ENCODE measurements at regions not wholly inside any gene's neighbourhood (a gene's known extent, or its start where the extent isn't known, plus 50 kb on each side); places are given as distances from the start of the nearest gene placed in this dataset.
"Not testable (repeated sequence)": the region's sequence is repeated elsewhere in the genome, so short reads cannot be mapped to it uniquely, and the experiment has no call there.

- not testable (repeated sequence) for H3K4me1 ChIP-seq (ENCODE audit: control insufficient read depth in 2 of 2, insufficient read depth in 2 of 2, low read length in 2 of 2); H3K27ac ChIP-seq (ENCODE audit: low read depth in 2 of 2, low read length in 2 of 2); H3K36me3 ChIP-seq (ENCODE audit: control insufficient read depth in 2 of 2, insufficient read depth in 2 of 2, low read length in 2 of 2); H3K27me3 ChIP-seq (ENCODE audit: control insufficient read depth in 2 of 2, insufficient read depth in 2 of 2, low read length in 2 of 2); H3K9ac ChIP-seq (ENCODE audit: low read depth in 1 of 2, low read length in 2 of 2); H3K9me3 ChIP-seq (ENCODE audit: control insufficient read depth in 2 of 2, low read length in 2 of 2); H3K4me3 ChIP-seq (ENCODE audit: low read length in 2 of 2)
Measured at GRCh38 chr12:116666829-116667228, 71.0 kb downstream of the SPRING1 start.

GRCh38 chr12:116666305-116666673 lies 71.6 kb downstream of the SPRING1 start:
- no peak overlapping the region for H3K27ac ChIP-seq (ENCODE audit: low read depth in 2 of 2, low read length in 2 of 2)

GRCh38 chr12:116665666-116666304 lies 72.1 kb downstream of the SPRING1 start:
- no peak overlapping the region for H3K27ac ChIP-seq (ENCODE audit: low read depth in 2 of 2, low read length in 2 of 2)
- H3K36me3 ChIP-seq (ENCODE audit: control insufficient read depth in 2 of 2, insufficient read depth in 2 of 2, low read length in 2 of 2): no peaks in the 10 kb centered on the region
- no peaks in the 10 kb centered on the region for H3K9me3 ChIP-seq (ENCODE audit: control insufficient read depth in 2 of 2, low read length in 2 of 2)
- H3K4me1 ChIP-seq (ENCODE audit: control insufficient read depth in 2 of 2, insufficient read depth in 2 of 2, low read length in 2 of 2): peaks cover 0 to 5% of the 10 kb centered on the region in 2 donors
- H3K9ac ChIP-seq (ENCODE audit: low read depth in 1 of 2, low read length in 2 of 2): no peak overlapping the region
- peaks cover 0 to 2% of the 10 kb centered on the region in 2 donors for H3K27me3 ChIP-seq (ENCODE audit: control insufficient read depth in 2 of 2, insufficient read depth in 2 of 2, low read length in 2 of 2)
- no peak overlapping the region for H3K4me3 ChIP-seq (ENCODE audit: low read length in 2 of 2)

More at GRCh38 chr12:116666305-116666673, 71.6 kb downstream of the SPRING1 start:
- peaks cover 0 to 2% of the 10 kb centered on the region in 2 donors for H3K27me3 ChIP-seq (ENCODE audit: control insufficient read depth in 2 of 2, insufficient read depth in 2 of 2, low read length in 2 of 2)
- H3K9me3 ChIP-seq (ENCODE audit: control insufficient read depth in 2 of 2, low read length in 2 of 2): no peaks in the 10 kb centered on the region
- H3K4me1 ChIP-seq (ENCODE audit: control insufficient read depth in 2 of 2, insufficient read depth in 2 of 2, low read length in 2 of 2): peaks cover 0 to 5% of the 10 kb centered on the region in 2 donors
- H3K36me3 ChIP-seq (ENCODE audit: control insufficient read depth in 2 of 2, insufficient read depth in 2 of 2, low read length in 2 of 2): no peaks in the 10 kb centered on the region
- no peak overlapping the region for H3K4me3 ChIP-seq (ENCODE audit: low read length in 2 of 2)
- H3K9ac ChIP-seq (ENCODE audit: low read depth in 1 of 2, low read length in 2 of 2): no peak overlapping the region

GRCh38 chr12:116664085-116664484 lies 73.8 kb downstream of the SPRING1 start:
- Histone ChIP-seq H3K9ac (ENCODE audit: low read depth in 1 of 2, low read length in 2 of 2) (no peak overlapping the region), H3K36me3 (ENCODE audit: control insufficient read depth in 2 of 2, insufficient read depth in 2 of 2, low read length in 2 of 2) (no peaks in the 10 kb centered on the region), H3K9me3 (ENCODE audit: control insufficient read depth in 2 of 2, low read length in 2 of 2) (no peaks in the 10 kb centered on the region), H3K27me3 (ENCODE audit: control insufficient read depth in 2 of 2, insufficient read depth in 2 of 2, low read length in 2 of 2) (peaks cover 0 to 2% of the 10 kb centered on the region in 2 donors), H3K27ac (ENCODE audit: low read depth in 2 of 2, low read length in 2 of 2) (no peak overlapping the region), H3K4me3 (ENCODE audit: low read length in 2 of 2) (no peak overlapping the region), H3K4me1 (ENCODE audit: control insufficient read depth in 2 of 2, insufficient read depth in 2 of 2, low read length in 2 of 2) (peaks cover 0 to 5% of the 10 kb centered on the region in 2 donors)

- H3K27ac ChIP-seq (ENCODE audit: low read depth in 2 of 2, low read length in 2 of 2): no peak overlapping the region
- peak overlapping the region in 1 of 2 donors; percentile 9 for H3K9ac ChIP-seq (ENCODE audit: low read depth in 1 of 2, low read length in 2 of 2)
- peaks cover 5 to 7% of the 10 kb centered on the region in 2 donors for H3K4me1 ChIP-seq (ENCODE audit: control insufficient read depth in 2 of 2, insufficient read depth in 2 of 2, low read length in 2 of 2)
- peaks cover 0 to 2% of the 10 kb centered on the region in 2 donors for H3K27me3 ChIP-seq (ENCODE audit: control insufficient read depth in 2 of 2, insufficient read depth in 2 of 2, low read length in 2 of 2)
- no peaks in the 10 kb centered on the region for H3K9me3 ChIP-seq (ENCODE audit: control insufficient read depth in 2 of 2, low read length in 2 of 2)
- H3K4me3 ChIP-seq (ENCODE audit: low read length in 2 of 2): peak overlapping the region in 1 of 2 donors; percentile 31
- H3K36me3 ChIP-seq (ENCODE audit: control insufficient read depth in 2 of 2, insufficient read depth in 2 of 2, low read length in 2 of 2): no peaks in the 10 kb centered on the region
Measured at GRCh38 chr12:116662612-116663144, 75.2 kb downstream of the SPRING1 start.

GRCh38 chr12:116661341-116661740 lies 76.5 kb downstream of the SPRING1 start:
- Histone ChIP-seq H3K9ac (ENCODE audit: low read depth in 1 of 2, low read length in 2 of 2) (no peak overlapping the region), H3K27ac (ENCODE audit: low read depth in 2 of 2, low read length in 2 of 2) (no peak overlapping the region), H3K27me3 (ENCODE audit: control insufficient read depth in 2 of 2, insufficient read depth in 2 of 2, low read length in 2 of 2) (peaks cover 0 to 2% of the 10 kb centered on the region in 2 donors), H3K36me3 (ENCODE audit: control insufficient read depth in 2 of 2, insufficient read depth in 2 of 2, low read length in 2 of 2) (no peaks in the 10 kb centered on the region), H3K4me3 (ENCODE audit: low read length in 2 of 2) (no peak overlapping the region), H3K9me3 (ENCODE audit: control insufficient read depth in 2 of 2, low read length in 2 of 2) (no peaks in the 10 kb centered on the region), H3K4me1 (ENCODE audit: control insufficient read depth in 2 of 2, insufficient read depth in 2 of 2, low read length in 2 of 2) (peaks cover 5 to 7% of the 10 kb centered on the region in 2 donors)

GRCh38 chr12:116660740-116661139 lies 77.1 kb downstream of the SPRING1 start:
- H3K36me3 ChIP-seq (ENCODE audit: control insufficient read depth in 2 of 2, insufficient read depth in 2 of 2, low read length in 2 of 2); H3K4me3 ChIP-seq (ENCODE audit: low read length in 2 of 2); H3K9ac ChIP-seq (ENCODE audit: low read depth in 1 of 2, low read length in 2 of 2); H3K27ac ChIP-seq (ENCODE audit: low read depth in 2 of 2, low read length in 2 of 2); H3K27me3 ChIP-seq (ENCODE audit: control insufficient read depth in 2 of 2, insufficient read depth in 2 of 2, low read length in 2 of 2); H3K4me1 ChIP-seq (ENCODE audit: control insufficient read depth in 2 of 2, insufficient read depth in 2 of 2, low read length in 2 of 2); H3K9me3 ChIP-seq (ENCODE audit: control insufficient read depth in 2 of 2, low read length in 2 of 2): not testable (repeated sequence)

- Histone ChIP-seq H3K36me3 (ENCODE audit: control insufficient read depth in 2 of 2, insufficient read depth in 2 of 2, low read length in 2 of 2) (no peaks in the 10 kb centered on the region), H3K9ac (ENCODE audit: low read depth in 1 of 2, low read length in 2 of 2) (no peak overlapping the region), H3K9me3 (ENCODE audit: control insufficient read depth in 2 of 2, low read length in 2 of 2) (no peaks in the 10 kb centered on the region), H3K27ac (ENCODE audit: low read depth in 2 of 2, low read length in 2 of 2) (no peak overlapping the region), H3K4me3 (ENCODE audit: low read length in 2 of 2) (no peak overlapping the region), H3K27me3 (ENCODE audit: control insufficient read depth in 2 of 2, insufficient read depth in 2 of 2, low read length in 2 of 2) (peaks cover 0 to 2% of the 10 kb centered on the region in 2 donors), H3K4me1 (ENCODE audit: control insufficient read depth in 2 of 2, insufficient read depth in 2 of 2, low read length in 2 of 2) (peaks cover 5 to 7% of the 10 kb centered on the region in 2 donors)
Measured at GRCh38 chr12:116659771-116660481, 77.9 kb downstream of the SPRING1 start.

GRCh38 chr12:116657921-116658495 lies 79.9 kb downstream of the SPRING1 start:
- Histone ChIP-seq H3K4me1 (ENCODE audit: control insufficient read depth in 2 of 2, insufficient read depth in 2 of 2, low read length in 2 of 2) (peaks cover 5 to 7% of the 10 kb centered on the region in 2 donors), H3K27ac (ENCODE audit: low read depth in 2 of 2, low read length in 2 of 2) (no peak overlapping the region), H3K9ac (ENCODE audit: low read depth in 1 of 2, low read length in 2 of 2) (no peak overlapping the region), H3K36me3 (ENCODE audit: control insufficient read depth in 2 of 2, insufficient read depth in 2 of 2, low read length in 2 of 2) (no peaks in the 10 kb centered on the region), H3K4me3 (ENCODE audit: low read length in 2 of 2) (peak overlapping the region; percentile 17 to 31), H3K9me3 (ENCODE audit: control insufficient read depth in 2 of 2, low read length in 2 of 2) (no peaks in the 10 kb centered on the region), H3K27me3 (ENCODE audit: control insufficient read depth in 2 of 2, insufficient read depth in 2 of 2, low read length in 2 of 2) (peaks cover 0 to under 1% of the 10 kb centered on the region in 2 donors)

GRCh38 chr12:116656306-116656705 lies 81.6 kb downstream of the SPRING1 start:
- Histone ChIP-seq H3K36me3 (ENCODE audit: control insufficient read depth in 2 of 2, insufficient read depth in 2 of 2, low read length in 2 of 2) (no peaks in the 10 kb centered on the region), H3K27me3 (ENCODE audit: control insufficient read depth in 2 of 2, insufficient read depth in 2 of 2, low read length in 2 of 2) (no peaks in the 10 kb centered on the region), H3K4me3 (ENCODE audit: low read length in 2 of 2) (no peak overlapping the region), H3K9ac (ENCODE audit: low read depth in 1 of 2, low read length in 2 of 2) (no peak overlapping the region), H3K9me3 (ENCODE audit: control insufficient read depth in 2 of 2, low read length in 2 of 2) (no peaks in the 10 kb centered on the region), H3K4me1 (ENCODE audit: control insufficient read depth in 2 of 2, insufficient read depth in 2 of 2, low read length in 2 of 2) (peaks cover 3 to 5% of the 10 kb centered on the region in 2 donors), H3K27ac (ENCODE audit: low read depth in 2 of 2, low read length in 2 of 2) (no peak overlapping the region)

Data from mucosa of rectum (tissue), 2 donors.